CD4-positive, alpha-beta T cell (primary cell): ENCODE measurements at regions not wholly inside any gene's neighbourhood (a gene's known extent, or its start where the extent isn't known, plus 50 kb on each side); places are given as distances from the start of the nearest gene placed in this dataset.

Source experiments
- ATAC-seq: fragments of 200-7000 bp; cut with Tn5 transposase; one replicate; pipeline ENCODE4 v1.10.0; 2022; ENCODE audit warnings: mild to moderate bottlenecking; ENCODE audit not compliant: poor library complexity
- CTCF ChIA-PET: fragments of 350-600 bp; sonication (Branson Sonifier 250); formaldehyde crosslinking; loops from one replicate; lab custom pipeline; 2021; ENCODE audit warnings: antibody characterized with exemption, inconsistent platforms; lab: Charles Lee
- POLR2A ChIA-PET: fragments of 350-600 bp; sonication (Branson Sonifier 250); formaldehyde crosslinking; loops from one replicate; lab custom pipeline; 2021; ENCODE audit warnings: antibody characterized with exemption, inconsistent platforms; lab: Charles Lee
- DNase-seq, 14 experiments: peaks; one replicate each; pipeline ENCODE4 v3.0.0-alpha.2; 2013 to 2020; ENCODE audit warnings: mixed read lengths in 2 of 14
- H3K27ac ChIP-seq, 2 donors: one replicate each; pipeline versions ENCODE4 v1.5.1 to v1.7.0; 2013; ENCODE audit warnings: low read length in 2 of 2, low read depth in 1 of 2, mild to moderate bottlenecking in 1 of 2
- H3K27me3 ChIP-seq, 2 experiments: 1 replicate in 1 of 2; 2 replicates in 1 of 2; pipeline versions ENCODE4 v1.6.1 to v1.7.0; 2013; ENCODE audit warnings: low read length in 2 of 2, control low read depth in 1 of 2, mild to moderate bottlenecking in 1 of 2, moderate library complexity in 1 of 2; ENCODE audit not compliant: insufficient read depth in 2 of 2, control insufficient read depth in 1 of 2
- H3K36me3 ChIP-seq: one replicate; pipeline ENCODE4 v1.6.1; 2013; ENCODE audit warnings: low read length, control low read depth; ENCODE audit not compliant: insufficient read depth
- H3K4me1 ChIP-seq: one replicate; pipeline ENCODE4 v1.6.1; 2013; ENCODE audit warnings: low read length, control low read depth; ENCODE audit not compliant: insufficient read depth
- H3K4me3 ChIP-seq: one replicate; pipeline ENCODE4 v1.5.1; 2013; ENCODE audit warnings: mild to moderate bottlenecking, low read length, moderate library complexity
- H3K9me3 ChIP-seq, 2 experiments: 1 replicate in 1 of 2; 2 replicates in 1 of 2; pipeline versions ENCODE4 v1.6.1 to v1.7.0; 2013; ENCODE audit warnings: low read length in 2 of 2, mild to moderate bottlenecking in 2 of 2, control low read depth in 1 of 2, moderate library complexity in 1 of 2; ENCODE audit not compliant: control insufficient read depth in 1 of 2, insufficient read depth in 1 of 2
- H3K27ac Mint-ChIP-seq: one replicate; pipeline ENCODE4 v1.8.0; 2020; ENCODE audit warnings: mixed read lengths
- H3K27me3 Mint-ChIP-seq: one replicate; pipeline ENCODE4 v1.8.0; 2021; ENCODE audit warnings: mixed read lengths
- H3K36me3 Mint-ChIP-seq: one replicate; pipeline ENCODE4 v1.8.0; 2021; ENCODE audit warnings: low read depth, mixed read lengths
- H3K4me1 Mint-ChIP-seq: one replicate; pipeline ENCODE4 v1.8.0; 2021; ENCODE audit warnings: low read depth, mixed read lengths
- H3K4me3 Mint-ChIP-seq: one replicate; pipeline ENCODE4 v1.8.0; 2020; ENCODE audit warnings: mild to moderate bottlenecking, mixed read lengths
- H3K9me3 Mint-ChIP-seq: one replicate; pipeline ENCODE4 v1.8.0; 2020; ENCODE audit warnings: mixed read lengths
- intact Hi-C, 2 experiments: fragments of 100-400 bp; cut with DNase I in 1 of 2; cut with micrococcal nuclease in 1 of 2; formaldehyde crosslinking; loops; one replicate each; pipeline versions ENCODE4 v1.15.1 to v1.9.0; 2023 to 2025; cut with DNase I, micrococcal nuclease
- TF ChIP-seq, protein P1 (sequence below): fragments of 200-600 bp; IDR thresholded peaks from one replicate; pipeline ENCODE4 v1.8.0; 2022; ENCODE audit warnings: antibody characterized with exemption, mild to moderate bottlenecking

DNA sequence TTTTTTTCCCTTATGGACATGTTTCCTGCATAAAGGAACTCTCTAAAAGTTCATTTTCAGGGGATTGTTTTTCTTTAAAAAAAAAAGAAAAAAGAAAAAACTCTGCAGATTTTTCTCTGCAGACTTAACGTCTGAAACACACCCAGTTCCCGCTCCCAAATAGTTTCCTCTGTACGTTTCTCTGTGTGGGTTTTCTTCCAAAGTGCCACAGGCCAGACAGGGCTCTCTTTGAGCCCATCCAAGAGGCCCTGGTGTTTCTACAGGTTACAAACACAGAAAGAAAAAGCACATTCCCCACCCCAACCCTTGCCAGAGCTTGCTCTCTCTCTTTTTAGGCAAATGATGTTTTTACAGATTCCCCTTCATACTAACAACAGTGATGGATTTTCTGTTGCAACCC is 258.6 kb downstream of the FNDC1 start:
- H3K27me3 Mint-ChIP-seq = peaks cover 27% of the 10 kb centered on the region
- Histone ChIP-seq H3K36me3 (no peaks in the 10 kb centered on the region), H3K4me3 (no peak overlapping the region), H3K27ac (no peak overlapping the region), H3K27me3 (peaks cover 4% of the 10 kb centered on the region in 2 experiments), H3K9me3 (peaks cover 0 to 4% of the 10 kb centered on the region in 2 experiments), H3K4me1 (no peaks in the 10 kb centered on the region)
- H3K27ac Mint-ChIP-seq = no peak overlapping the region
- DNase-seq (no peak), ATAC-seq (no peak)
- intact Hi-C loops = no loop called here
- TF ChIP-seq, protein P1, sequence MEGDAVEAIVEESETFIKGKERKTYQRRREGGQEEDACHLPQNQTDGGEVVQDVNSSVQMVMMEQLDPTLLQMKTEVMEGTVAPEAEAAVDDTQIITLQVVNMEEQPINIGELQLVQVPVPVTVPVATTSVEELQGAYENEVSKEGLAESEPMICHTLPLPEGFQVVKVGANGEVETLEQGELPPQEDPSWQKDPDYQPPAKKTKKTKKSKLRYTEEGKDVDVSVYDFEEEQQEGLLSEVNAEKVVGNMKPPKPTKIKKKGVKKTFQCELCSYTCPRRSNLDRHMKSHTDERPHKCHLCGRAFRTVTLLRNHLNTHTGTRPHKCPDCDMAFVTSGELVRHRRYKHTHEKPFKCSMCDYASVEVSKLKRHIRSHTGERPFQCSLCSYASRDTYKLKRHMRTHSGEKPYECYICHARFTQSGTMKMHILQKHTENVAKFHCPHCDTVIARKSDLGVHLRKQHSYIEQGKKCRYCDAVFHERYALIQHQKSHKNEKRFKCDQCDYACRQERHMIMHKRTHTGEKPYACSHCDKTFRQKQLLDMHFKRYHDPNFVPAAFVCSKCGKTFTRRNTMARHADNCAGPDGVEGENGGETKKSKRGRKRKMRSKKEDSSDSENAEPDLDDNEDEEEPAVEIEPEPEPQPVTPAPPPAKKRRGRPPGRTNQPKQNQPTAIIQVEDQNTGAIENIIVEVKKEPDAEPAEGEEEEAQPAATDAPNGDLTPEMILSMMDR = no peak
- H3K4me1 Mint-ChIP-seq = no peaks in the 10 kb centered on the region
- H3K9me3 Mint-ChIP-seq = no peaks in the 10 kb centered on the region
- ChIA-PET CTCF (no interaction called here), POLR2A (no interaction called here)
- H3K36me3 Mint-ChIP-seq = no peaks in the 10 kb centered on the region
- no peak overlapping the region for H3K4me3 Mint-ChIP-seq

DNA sequence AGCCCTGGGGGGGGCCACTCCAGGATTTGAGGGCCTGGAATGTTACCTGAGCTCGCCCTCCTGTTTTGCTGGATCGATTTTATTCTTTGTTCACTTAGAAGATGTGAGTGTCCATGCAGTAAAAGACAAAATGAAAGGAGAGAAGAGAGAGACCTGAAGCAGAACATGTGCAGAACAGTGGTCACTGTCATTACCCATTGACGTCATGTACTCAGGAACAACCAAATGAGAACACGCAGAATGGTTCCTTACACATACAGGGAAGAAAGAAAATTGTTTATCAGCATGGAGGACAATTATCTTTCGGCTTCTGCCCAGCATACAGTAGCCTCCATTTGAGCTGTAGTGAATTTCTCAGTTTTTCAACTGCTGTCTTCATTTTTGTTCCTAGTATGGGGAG is 258.1 kb downstream of the FNDC1 start:
- Histone ChIP-seq H3K36me3 (no peaks in the 10 kb centered on the region), H3K27ac (no peak overlapping the region), H3K4me3 (no peak overlapping the region), H3K9me3 (peaks cover 0 to 4% of the 10 kb centered on the region in 2 experiments), H3K4me1 (no peaks in the 10 kb centered on the region), H3K27me3 (peaks cover 4% of the 10 kb centered on the region in 2 experiments)
- CTCF ChIA-PET = no interaction called here
- ATAC-seq = no peak
- no peak for DNase-seq
- H3K4me3 Mint-ChIP-seq = no peak overlapping the region
- TF ChIP-seq, protein P1 = no peak
- H3K9me3 Mint-ChIP-seq = no peaks in the 10 kb centered on the region
- POLR2A ChIA-PET = no interaction called here
- no peaks in the 10 kb centered on the region for H3K36me3 Mint-ChIP-seq
- H3K27ac Mint-ChIP-seq = no peak overlapping the region
- H3K27me3 Mint-ChIP-seq = peaks cover 27% of the 10 kb centered on the region
- intact Hi-C loops = no loop called here
- H3K4me1 Mint-ChIP-seq = no peaks in the 10 kb centered on the region

DNA sequence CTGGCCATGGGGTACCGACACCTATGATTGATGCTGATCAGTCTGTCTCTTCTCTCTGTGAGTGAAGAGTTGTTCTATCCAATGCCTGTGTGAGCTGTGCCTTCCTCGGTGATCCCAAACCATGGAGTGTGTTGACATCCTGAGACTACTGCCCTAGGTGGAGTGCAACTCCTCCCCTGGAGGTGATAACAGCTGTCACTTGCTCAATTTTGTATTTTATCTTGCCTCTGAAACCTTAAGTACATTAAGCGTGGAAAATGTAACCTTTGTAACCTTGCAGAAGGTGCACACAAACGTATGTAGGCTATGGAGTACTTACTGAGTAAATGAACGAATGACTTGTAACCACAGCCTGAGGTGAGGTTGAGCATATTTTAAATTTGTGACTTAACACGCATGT is 256.2 kb downstream of the FNDC1 start:
- Mint-ChIP-seq H3K36me3 (no peaks in the 10 kb centered on the region), H3K27me3 (peaks cover 27% of the 10 kb centered on the region), H3K9me3 (no peaks in the 10 kb centered on the region), H3K4me1 (no peaks in the 10 kb centered on the region), H3K27ac (no peak overlapping the region), H3K4me3 (no peak overlapping the region)
- Histone ChIP-seq H3K4me3 (no peak overlapping the region), H3K9me3 (peaks cover 0 to 5% of the 10 kb centered on the region in 2 experiments), H3K27me3 (peaks cover 3 to 4% of the 10 kb centered on the region in 2 experiments), H3K4me1 (no peaks in the 10 kb centered on the region), H3K36me3 (no peaks in the 10 kb centered on the region), H3K27ac (no peak overlapping the region)
- POLR2A ChIA-PET = no interaction called here
- ATAC-seq = no peak
- TF ChIP-seq, protein P1 = no peak
- DNase-seq = no peak
- intact Hi-C loops = no loop called here
- CTCF ChIA-PET = no interaction called here
